GM12892 (cell line): ENCODE measurements at regions not wholly inside any gene's neighbourhood (a gene's known extent, or its start where the extent isn't known, plus 50 kb on each side); places are given as distances from the start of the nearest gene placed in this dataset.

Experiments
- POLR2A ChIP-seq: IDR thresholded peaks from 2 replicates; pipeline ENCODE4 v1.6.1; 2011; ENCODE audit warnings: low read depth, low read length, control low read depth
- POLR2AphosphoS5 ChIP-seq: IDR thresholded peaks from 2 replicates; pipeline ENCODE4 v1.6.1; 2011; ENCODE audit warnings: low read depth, low read length, control low read depth

DNA sequence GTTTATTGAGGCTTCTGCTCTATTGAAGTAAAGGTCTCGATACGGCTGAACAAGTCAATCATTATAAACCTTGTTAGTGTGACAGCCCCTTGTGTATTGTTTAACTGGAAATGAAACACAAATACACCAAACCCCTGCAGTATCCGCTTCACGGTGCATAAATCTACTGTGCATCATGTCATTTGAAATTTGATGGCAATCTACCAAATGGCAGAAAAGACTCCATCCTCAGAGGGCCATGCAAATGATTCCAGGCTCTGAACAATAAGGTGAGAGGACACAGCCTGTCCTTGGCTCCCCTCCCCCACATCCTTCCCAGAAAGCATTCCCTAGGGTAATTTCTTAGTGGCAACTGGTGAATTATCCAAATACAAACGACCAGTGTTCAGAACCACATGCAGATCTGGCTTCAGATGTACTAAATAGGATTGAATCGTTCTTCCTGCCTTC lies 80.6 kb downstream of the ADCYAP1 start:
- no peak for TF ChIP-seq POLR2A
- TF ChIP-seq POLR2AphosphoS5 = no peak
